Trophoblast cell (in vitro differentiated cells and primary cell): ENCODE measurements at regions not wholly inside any gene's neighbourhood (a gene's known extent, or its start where the extent isn't known, plus 50 kb on each side); places are given as distances from the start of the nearest gene placed in this dataset.
"Not testable (repeated sequence)": the region's sequence is repeated elsewhere in the genome, so short reads cannot be mapped to it uniquely, and the experiment has no call there.

ENCODE experiments used
- DNase-seq, 2 donors: peaks; one replicate each; pipeline ENCODE4 v3.0.0-alpha.2; 2016
- H2AFZ ChIP-seq: 2 replicates; pipeline ENCODE4 v1.6.1; 2013; ENCODE audit warnings: low read length, moderate library complexity, mild to moderate bottlenecking; ENCODE audit not compliant: insufficient read depth, poor library complexity
- H2AK5ac ChIP-seq: 2 replicates; pipeline ENCODE4 v1.6.1; 2013; ENCODE audit warnings: mild to moderate bottlenecking, low read length
- H2BK120ac ChIP-seq: 2 replicates; pipeline ENCODE4 v1.6.1; 2013; ENCODE audit warnings: low read length, mild to moderate bottlenecking, moderate library complexity; ENCODE audit not compliant: insufficient read depth, poor library complexity
- H2BK12ac ChIP-seq: 2 replicates; pipeline ENCODE4 v1.6.1; 2013; ENCODE audit warnings: mild to moderate bottlenecking, low read length, moderate library complexity
- H2BK5ac ChIP-seq: 2 replicates; pipeline ENCODE4 v1.6.1; 2013; ENCODE audit warnings: low read length, low read depth, moderate library complexity, mild to moderate bottlenecking; ENCODE audit not compliant: poor library complexity
- H3K14ac ChIP-seq: 2 replicates; pipeline ENCODE4 v1.6.1; 2013; ENCODE audit warnings: mild to moderate bottlenecking, low read length
- H3K18ac ChIP-seq: 2 replicates; pipeline ENCODE4 v1.6.1; 2013; ENCODE audit warnings: mild to moderate bottlenecking, low read length
- H3K23ac ChIP-seq: 2 replicates; pipeline ENCODE4 v1.6.1; 2013; ENCODE audit warnings: low read length
- H3K27ac ChIP-seq: 2 replicates; pipeline ENCODE4 v1.5.1; 2013; ENCODE audit warnings: low read depth, mild to moderate bottlenecking, inconsistent platforms, low read length, moderate library complexity
- H3K27me3 ChIP-seq: 2 replicates; pipeline ENCODE4 v1.6.1; 2013; ENCODE audit warnings: inconsistent platforms, mild to moderate bottlenecking, low read length, moderate library complexity; ENCODE audit not compliant: insufficient read depth
- H3K36me3 ChIP-seq, 2 experiments: 1 replicate in 1 of 2; 2 replicates in 1 of 2; pipeline ENCODE4 v1.6.1; 2013; ENCODE audit warnings: low read length in 2 of 2, mild to moderate bottlenecking in 2 of 2, moderate library complexity in 1 of 2; ENCODE audit not compliant: insufficient read depth in 2 of 2, control insufficient read depth in 1 of 2
- H3K4ac ChIP-seq: 2 replicates; pipeline ENCODE4 v1.6.1; 2013; ENCODE audit warnings: low read depth, mild to moderate bottlenecking, low read length, moderate library complexity
- H3K4me1 ChIP-seq, 2 experiments: 1 replicate in 1 of 2; 2 replicates in 1 of 2; pipeline ENCODE4 v1.6.1; 2013; ENCODE audit warnings: low read length in 2 of 2, mild to moderate bottlenecking in 2 of 2, moderate library complexity in 1 of 2; ENCODE audit not compliant: insufficient read depth in 2 of 2, control insufficient read depth in 1 of 2
- H3K4me2 ChIP-seq: 2 replicates; pipeline ENCODE4 v1.6.1; 2013; ENCODE audit warnings: inconsistent platforms, mild to moderate bottlenecking, low read length, moderate library complexity
- H3K4me3 ChIP-seq: 2 replicates; pipeline ENCODE4 v1.5.1; 2013; ENCODE audit warnings: mild to moderate bottlenecking, low read depth, low read length, inconsistent platforms
- H3K79me1 ChIP-seq: one replicate; pipeline ENCODE4 v1.6.1; 2013; ENCODE audit warnings: low read length
- H3K79me2 ChIP-seq: 2 replicates; pipeline ENCODE4 v1.6.1; 2013; ENCODE audit warnings: low read length, mild to moderate bottlenecking; ENCODE audit not compliant: control insufficient read depth, insufficient read depth, poor library complexity
- H3K9ac ChIP-seq: 2 replicates; pipeline ENCODE4 v1.6.1; 2013; ENCODE audit warnings: mild to moderate bottlenecking, low read length
- H3K9me3 ChIP-seq: 2 replicates; pipeline ENCODE4 v1.6.1; 2013; ENCODE audit warnings: low read depth, mild to moderate bottlenecking, control low read depth, inconsistent platforms, low read length; ENCODE audit not compliant: insufficient read depth
- H4K12ac ChIP-seq: 2 replicates; pipeline ENCODE4 v1.6.1; 2013; ENCODE audit warnings: low read depth, mild to moderate bottlenecking, low read length, moderate library complexity
- H4K8ac ChIP-seq: 2 replicates; pipeline ENCODE4 v1.6.1; 2013; ENCODE audit warnings: low read depth, mild to moderate bottlenecking, low read length, moderate library complexity
- H4K91ac ChIP-seq: one replicate; pipeline ENCODE4 v1.6.1; 2013; ENCODE audit warnings: low read depth, mild to moderate bottlenecking, low read length, moderate library complexity
- WGBS: extraction: QIAGEN DNeasy Blood & Tissue Kit; methylation state at CpG from one replicate; pipeline ENCODE4 v1.1.7; 2013; ENCODE audit warnings: missing lambda C conversion rate; ENCODE audit not compliant: insufficient read length, insufficient coverage; ENCODE audit errors: extremely low coverage; 5-methylcytosine and 5-hydroxymethylcytosine counted together

GRCh38 chr2:87329529-87329928, 307.9 kb upstream of the PLGLB1 start:
- not testable (repeated sequence) for H3K27ac ChIP-seq, H3K79me2 ChIP-seq, H3K9ac ChIP-seq, H4K8ac ChIP-seq, H3K79me1 ChIP-seq, H3K4me3 ChIP-seq, H3K14ac ChIP-seq, H3K23ac ChIP-seq, DNase-seq, H3K27me3 ChIP-seq, H3K36me3 ChIP-seq, H4K12ac ChIP-seq, H3K4me1 ChIP-seq, H2BK12ac ChIP-seq, H3K4me2 ChIP-seq, H3K18ac ChIP-seq, H3K9me3 ChIP-seq, H2BK120ac ChIP-seq, H2BK5ac ChIP-seq, H2AFZ ChIP-seq, H3K4ac ChIP-seq, H4K91ac ChIP-seq, H2AK5ac ChIP-seq
- no CpG with 5 or more reads among the region's 7 CpGs for WGBS

- not testable (repeated sequence) for H3K23ac ChIP-seq, H3K4me1 ChIP-seq, H2BK120ac ChIP-seq, H3K14ac ChIP-seq, H3K27me3 ChIP-seq, DNase-seq, H3K79me2 ChIP-seq, H3K9me3 ChIP-seq, H3K18ac ChIP-seq, H3K36me3 ChIP-seq, H4K12ac ChIP-seq, H3K27ac ChIP-seq, H2AFZ ChIP-seq, H4K91ac ChIP-seq, H3K4me3 ChIP-seq, H3K4me2 ChIP-seq, H3K79me1 ChIP-seq, H3K9ac ChIP-seq, H2BK5ac ChIP-seq, H2AK5ac ChIP-seq, H4K8ac ChIP-seq, H2BK12ac ChIP-seq, H3K4ac ChIP-seq
- no CpG with 5 or more reads among the region's 4 CpGs for WGBS
These were observed 308.8 kb upstream of the PLGLB1 start for GRCh38 chr2:87330486-87330885.

GRCh38 chr2:87331940-87332583, 310.4 kb upstream of the PLGLB1 start:
- H2BK5ac ChIP-seq, H2AK5ac ChIP-seq, H2AFZ ChIP-seq, H3K27ac ChIP-seq, H3K4me1 ChIP-seq, H3K4ac ChIP-seq, H3K9ac ChIP-seq, DNase-seq, H3K4me3 ChIP-seq, H3K9me3 ChIP-seq, H4K12ac ChIP-seq, H3K4me2 ChIP-seq, H4K8ac ChIP-seq, H2BK12ac ChIP-seq, H3K79me2 ChIP-seq, H3K79me1 ChIP-seq, H2BK120ac ChIP-seq, H3K27me3 ChIP-seq, H3K14ac ChIP-seq, H4K91ac ChIP-seq, H3K23ac ChIP-seq, H3K18ac ChIP-seq, H3K36me3 ChIP-seq: not testable (repeated sequence)
- no CpG with 5 or more reads among the region's 6 CpGs for whole genome bisulfite sequencing

DNA sequence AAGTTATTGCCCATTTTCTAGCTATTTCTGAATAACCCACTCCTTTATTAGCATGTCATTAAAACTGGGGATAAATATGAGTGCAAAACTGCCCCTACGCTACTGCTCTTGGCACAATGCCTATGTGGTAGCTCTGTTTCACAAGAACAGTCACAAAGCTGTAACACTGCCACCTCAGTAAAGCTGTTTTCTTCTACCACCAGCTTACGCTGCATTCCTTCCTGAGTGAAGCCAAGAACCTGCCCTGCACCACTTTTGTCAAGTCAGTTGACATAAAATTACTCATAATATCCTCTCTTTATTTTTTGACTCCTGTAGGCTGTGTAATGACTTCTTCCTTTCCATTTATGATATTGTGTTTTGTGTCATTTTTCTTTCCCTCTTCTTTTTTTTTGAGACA, 313.2 kb upstream of the PLGLB1 start:
- not testable (repeated sequence) for H3K23ac ChIP-seq, H3K9ac ChIP-seq, H3K79me1 ChIP-seq, H3K27me3 ChIP-seq, H3K4me2 ChIP-seq, DNase-seq, H2BK5ac ChIP-seq, H3K4ac ChIP-seq, H2BK12ac ChIP-seq, H4K12ac ChIP-seq, H3K36me3 ChIP-seq, H3K14ac ChIP-seq, H3K4me1 ChIP-seq, H3K9me3 ChIP-seq, H2AK5ac ChIP-seq, H4K91ac ChIP-seq, H3K4me3 ChIP-seq, H3K79me2 ChIP-seq, H4K8ac ChIP-seq, H3K27ac ChIP-seq, H2BK120ac ChIP-seq, H2AFZ ChIP-seq, H3K18ac ChIP-seq
- no CpG with 5 or more reads among the region's 2 CpGs for WGBS
